HG02852 (cell line): ENCODE measurements at regions not wholly inside any gene's neighbourhood (a gene's known extent, or its start where the extent isn't known, plus 50 kb on each side); places are given as distances from the start of the nearest gene placed in this dataset.

Source experiments
- ATAC-seq: cut with Tn5 transposase; IDR thresholded peaks from one replicate; pipeline ENCODE4 v1.9.1; 2021; ENCODE audit warnings: mild to moderate bottlenecking, moderate library complexity; ENCODE audit not compliant: unreplicated experiment

DNA sequence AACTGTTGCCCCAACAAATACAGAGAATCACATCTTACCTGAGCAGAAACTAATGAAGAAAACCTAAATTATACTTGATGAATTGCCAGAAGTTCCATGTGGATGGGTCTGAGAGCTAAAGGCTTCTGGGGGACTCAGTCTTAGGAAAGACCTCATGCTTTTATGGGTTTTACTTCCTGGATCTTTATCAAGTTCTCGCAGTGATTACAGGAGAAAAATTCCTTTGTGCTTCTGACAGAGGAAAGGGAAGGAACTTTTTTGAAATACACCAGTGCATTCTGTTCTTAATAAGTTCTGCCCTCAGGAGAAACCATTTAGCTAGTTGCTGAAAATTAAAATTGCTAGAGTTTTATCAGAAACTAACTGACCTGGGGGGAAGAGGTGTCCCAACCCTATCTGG lies 203.9 kb upstream of the KITLG start:
- no peak for ATAC-seq

DNA sequence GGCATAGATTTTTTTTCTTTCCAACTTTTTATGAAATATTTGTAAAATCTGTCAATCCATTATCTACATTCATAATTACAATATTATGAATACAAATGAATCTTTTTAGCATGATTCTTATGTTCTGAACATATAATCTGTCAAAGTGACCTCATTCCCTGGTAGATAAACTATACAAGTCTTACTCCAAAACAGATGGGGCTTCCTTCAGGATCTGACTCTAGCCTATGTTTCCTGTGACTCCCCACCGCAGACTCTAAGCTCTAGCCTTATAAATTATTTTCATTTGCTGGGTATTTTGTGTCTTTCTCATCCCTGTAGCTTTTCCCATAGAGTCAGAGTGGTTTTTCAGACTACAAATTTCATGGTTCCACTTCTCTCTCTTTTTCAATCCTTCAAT lies 202.1 kb upstream of the KITLG start:
- no peak for ATAC-seq

DNA sequence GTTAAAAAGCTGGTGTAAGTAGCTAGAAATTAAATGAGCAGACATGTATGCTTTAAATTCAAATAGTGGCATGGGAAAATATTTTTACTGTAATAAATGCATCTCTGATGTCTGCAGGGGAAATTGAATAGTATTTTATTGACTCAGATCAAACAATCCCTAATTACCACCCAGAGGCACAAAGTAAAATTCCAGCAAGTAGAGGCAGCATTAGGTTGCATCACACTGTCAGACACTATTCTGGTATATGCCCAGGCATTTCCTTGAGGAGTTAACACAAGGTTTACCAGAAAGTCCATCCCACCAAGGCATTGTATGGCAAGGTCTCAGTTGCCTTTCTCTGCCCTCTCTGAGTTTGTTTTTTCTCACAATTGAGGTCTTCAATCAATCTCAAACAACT lies 201.6 kb upstream of the KITLG start:
- no peak for ATAC-seq

DNA sequence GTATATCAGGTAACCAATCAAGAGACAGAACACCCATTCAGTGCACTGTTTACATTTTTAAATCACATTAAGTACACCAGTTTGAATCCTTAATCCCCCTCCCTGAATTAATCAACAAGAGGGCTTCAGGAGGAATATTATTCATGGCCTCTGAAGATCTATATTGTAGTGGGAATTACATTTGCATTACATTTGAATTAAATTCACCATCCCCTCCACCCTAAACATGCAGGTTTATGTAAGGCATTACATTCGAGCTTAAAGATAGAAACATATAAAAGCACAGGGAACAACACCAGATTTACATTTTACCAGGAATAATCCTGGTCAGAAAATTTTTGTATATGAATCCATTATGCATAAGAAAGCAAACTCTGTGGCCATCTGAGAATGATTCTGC lies 197.8 kb upstream of the KITLG start:
- no peak for ATAC-seq

DNA sequence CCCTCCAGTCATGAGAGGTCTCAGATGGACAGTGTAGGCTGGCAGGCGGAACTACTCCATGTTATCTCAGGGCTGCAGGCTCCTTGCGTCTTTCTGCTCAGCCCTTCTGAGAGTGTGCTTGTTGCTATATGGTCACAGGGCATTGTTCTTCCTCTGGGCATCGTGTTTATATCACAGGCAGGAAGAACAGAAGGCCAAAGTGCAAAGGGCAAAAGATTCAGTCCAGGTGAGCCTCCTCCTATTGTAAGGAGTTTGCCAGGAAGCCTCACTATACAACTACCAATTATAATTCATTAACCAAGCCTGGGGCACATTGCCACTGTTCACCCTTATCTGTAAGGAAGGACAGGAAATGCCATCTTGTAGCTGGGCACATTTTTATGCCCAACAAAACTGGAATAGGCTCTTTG lies 195.5 kb upstream of the KITLG start:
- no peak for ATAC-seq

DNA sequence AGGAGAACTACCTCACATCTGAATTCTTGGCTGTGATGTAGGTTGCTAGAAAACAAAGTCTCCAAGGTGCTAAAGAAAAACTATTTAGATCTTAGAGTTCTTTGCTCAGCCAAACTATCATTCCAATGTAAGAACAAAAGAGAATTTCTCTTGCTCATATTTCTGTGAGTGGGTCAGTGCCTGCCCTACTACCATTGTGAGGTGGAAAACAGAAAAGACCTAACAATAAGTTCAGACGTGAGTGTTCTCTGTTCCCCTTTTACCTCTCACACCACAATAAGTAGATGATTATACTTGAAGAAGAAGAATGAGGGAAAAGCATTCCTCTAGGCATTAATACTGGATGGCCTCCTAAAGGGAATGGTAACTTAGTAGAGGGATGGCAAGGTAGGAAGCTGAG lies 187.4 kb upstream of the KITLG start:
- ATAC-seq = no peak

DNA sequence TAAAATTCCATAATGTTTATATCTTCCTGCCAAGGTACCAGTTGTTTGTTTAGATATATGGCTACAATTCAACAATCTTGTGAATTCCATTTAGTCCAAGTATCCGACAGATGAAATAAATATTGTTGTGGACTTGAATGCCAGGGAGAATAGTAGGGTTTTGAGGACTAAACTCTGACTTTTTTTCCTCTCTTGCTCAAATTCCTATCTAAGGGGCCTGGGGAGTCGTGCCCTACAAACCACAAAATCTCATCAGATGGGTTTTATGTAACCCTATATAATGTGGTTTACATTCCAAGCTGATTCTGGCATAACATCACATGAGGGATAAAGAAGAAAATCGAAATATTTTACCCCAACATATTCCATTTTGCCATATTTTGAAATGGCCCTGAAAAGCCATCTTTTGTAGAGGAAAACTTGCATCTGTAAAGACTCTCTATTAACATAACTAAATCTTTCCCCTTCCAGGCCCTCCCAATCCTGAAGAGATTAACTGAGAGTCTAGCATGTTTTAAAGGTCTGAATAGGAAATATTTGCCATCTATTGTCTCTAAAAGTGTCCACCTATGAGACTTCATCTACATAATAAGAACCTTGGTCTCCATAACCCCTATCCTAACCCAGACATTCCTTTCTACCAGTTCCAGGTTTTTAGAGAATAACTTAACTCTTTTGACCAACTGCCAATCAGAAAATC lies 184.7 kb upstream of the KITLG start:
- ATAC-seq = no peak

DNA sequence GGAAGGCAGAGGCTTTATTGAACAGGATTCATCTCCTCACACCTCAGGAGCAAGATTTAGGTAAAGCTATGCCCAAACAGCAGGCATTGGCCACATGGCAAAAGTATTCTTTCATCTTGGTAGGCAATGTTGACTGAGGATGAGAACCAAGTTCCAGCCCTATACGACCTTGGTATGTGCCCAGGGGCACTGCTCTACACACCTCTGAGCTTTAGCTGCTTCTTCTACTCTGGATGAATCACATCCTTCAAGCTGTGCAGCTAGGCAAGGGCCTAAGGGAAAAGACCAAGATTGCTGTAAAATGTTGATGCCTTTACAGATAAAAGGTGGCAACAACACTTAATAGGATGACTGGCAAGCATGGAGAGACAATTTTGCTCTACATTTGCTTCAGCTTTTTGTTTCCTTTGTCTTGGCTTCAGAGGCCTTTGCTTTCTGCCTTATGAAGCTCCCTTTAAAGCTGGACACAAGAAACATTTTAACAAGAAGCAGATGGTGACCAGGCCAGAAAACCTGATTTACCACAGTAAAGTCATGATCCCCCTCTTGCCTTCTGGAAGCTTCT lies 183.3 kb upstream of the KITLG start:
- ATAC-seq = no peak

DNA sequence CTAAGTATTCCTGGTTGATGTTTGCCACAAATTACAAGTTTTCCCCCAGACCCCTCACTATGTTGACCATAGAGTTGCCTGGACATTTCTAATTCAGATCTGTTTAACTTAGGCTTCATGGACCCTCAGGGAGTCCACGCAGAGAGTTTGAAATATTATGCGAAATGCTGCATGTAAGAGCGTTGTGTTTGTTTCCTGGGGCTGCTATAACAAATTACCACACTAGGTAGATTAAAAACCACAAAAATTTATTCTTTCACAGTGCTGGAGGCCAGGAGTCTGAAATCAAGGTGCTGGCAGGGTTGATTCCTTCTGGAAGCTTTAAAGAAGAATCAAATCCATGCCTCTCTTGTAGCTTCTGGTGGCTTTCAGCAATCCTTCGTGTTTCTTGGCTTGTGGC lies 177.9 kb upstream of the KITLG start:
- no peak for ATAC-seq

DNA sequence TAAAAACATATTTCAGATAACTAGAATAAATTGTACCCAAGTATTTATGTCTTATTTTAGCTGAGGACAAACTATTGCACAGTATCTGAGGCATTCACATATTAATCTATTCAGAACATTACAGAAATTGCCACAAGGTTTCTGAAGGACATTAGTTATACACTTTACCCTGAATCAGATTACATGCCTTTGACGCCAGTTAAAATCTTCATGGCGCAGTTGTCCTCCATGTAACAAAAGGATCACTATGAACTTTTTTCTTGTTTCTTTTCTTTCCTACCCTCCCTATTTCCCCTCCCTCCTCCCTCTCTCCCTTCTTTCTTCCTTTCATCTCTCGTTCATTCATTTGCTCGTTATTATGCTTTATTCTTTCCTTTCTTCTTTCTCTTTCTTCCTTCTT lies 176.6 kb upstream of the KITLG start:
- ATAC-seq = no peak

DNA sequence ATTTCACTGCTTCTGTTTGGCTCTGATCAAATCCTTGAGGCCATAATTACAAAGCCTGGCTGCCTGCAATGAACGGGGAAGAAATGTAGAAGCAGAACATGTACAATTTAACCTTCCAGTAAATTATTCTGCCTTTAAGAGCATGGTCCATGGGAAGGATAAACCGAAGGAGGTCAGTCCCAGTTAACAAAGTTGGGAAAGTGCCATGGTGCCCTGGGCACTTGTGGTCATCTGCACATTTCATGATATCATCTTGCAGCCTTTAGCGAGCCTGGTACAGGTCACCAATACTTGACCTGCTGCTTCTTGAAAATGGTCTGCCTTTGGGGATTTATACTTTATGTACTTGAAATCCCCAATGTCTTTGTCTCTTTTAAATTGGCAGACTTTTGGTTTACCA lies 175.9 kb upstream of the KITLG start:
- ATAC-seq = no peak

DNA sequence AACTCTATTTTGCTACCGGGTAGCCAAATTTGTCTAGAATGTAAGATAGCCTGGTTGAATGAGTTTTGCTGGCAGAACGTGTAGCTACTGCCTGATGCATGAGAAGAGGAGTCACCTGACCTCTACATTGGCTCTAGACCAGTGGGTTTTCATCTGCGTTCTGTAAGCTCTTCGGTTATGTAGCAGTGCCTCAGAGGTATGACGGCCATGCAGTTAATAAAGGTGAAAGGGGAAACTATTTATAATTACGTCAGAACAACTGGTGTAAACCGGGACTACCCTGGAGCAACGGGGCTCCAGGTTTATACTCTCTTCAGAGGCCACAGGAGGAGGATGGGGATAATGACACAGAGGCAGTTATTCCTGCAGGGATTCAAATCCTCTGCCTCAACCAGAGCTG lies 173.4 kb upstream of the KITLG start:
- no peak for ATAC-seq

DNA sequence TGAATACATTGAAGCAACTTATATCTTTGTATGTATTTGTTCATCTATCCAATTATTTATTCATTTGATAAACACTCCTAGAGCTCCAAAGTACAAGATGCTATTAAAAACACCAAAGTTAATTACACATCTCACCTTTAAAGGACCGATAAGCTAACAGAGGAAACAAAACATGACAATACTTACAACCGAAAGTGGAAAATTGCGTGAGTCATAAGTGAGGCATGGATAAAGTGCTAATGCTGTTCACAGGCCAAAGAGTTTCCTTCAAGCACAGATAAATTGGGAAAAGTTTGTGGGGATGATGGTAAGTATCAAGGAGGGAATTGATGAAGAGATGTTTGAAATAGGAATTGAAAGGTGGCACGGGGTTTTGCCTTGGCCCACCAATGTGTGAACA lies 172.8 kb upstream of the KITLG start:
- no peak for ATAC-seq

DNA sequence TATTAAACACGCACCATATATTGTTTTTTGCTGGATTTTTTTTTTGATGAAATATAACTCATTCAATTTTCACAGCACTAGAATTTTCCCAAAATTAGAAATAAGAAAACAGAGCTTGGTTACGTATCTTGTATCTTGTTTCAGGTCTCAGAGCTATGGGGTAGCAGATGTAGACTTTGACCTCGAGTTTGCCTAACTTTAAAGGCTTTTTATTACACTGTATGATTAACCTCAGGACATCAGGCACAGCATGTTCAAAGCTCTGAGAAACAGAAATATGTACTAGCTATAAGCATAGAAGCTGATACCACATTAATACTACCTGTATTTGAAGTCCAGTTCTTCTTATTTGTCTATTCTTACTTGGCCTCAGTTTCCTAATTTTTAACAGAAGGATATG lies 171.9 kb upstream of the KITLG start:
- no peak for ATAC-seq

DNA sequence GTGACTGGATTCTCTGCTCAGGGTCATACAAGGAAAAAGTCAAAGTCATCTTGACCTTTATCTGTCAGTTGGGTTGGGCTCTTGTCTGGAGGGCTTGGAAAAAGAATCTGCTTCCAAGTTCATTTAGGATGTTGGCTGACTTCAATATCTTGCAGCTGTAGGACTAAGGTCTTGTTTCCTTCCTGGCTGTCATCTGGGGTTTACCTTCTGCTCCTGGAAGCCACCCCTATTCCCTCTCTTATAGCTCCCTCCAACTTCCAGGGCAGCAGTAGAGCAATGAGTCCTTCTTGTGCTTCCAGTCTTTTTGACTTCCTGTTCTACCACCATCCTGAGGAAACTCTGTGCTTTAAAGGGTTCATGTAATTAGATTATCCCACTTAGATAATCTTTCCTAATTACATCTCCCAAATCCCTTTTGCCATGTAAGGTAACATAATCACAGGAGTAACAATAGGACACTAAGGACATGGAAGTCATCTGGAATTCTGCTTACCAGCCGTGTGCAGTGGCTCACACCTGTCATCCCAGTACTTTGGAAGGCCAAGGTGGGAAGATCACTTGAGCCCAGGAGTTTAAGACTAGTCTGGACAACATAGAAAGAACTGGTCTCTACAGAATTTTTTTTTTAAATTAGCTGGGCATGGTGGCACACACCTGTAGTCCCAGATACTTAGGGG lies 170.7 kb upstream of the KITLG start:
- no peak for ATAC-seq

DNA sequence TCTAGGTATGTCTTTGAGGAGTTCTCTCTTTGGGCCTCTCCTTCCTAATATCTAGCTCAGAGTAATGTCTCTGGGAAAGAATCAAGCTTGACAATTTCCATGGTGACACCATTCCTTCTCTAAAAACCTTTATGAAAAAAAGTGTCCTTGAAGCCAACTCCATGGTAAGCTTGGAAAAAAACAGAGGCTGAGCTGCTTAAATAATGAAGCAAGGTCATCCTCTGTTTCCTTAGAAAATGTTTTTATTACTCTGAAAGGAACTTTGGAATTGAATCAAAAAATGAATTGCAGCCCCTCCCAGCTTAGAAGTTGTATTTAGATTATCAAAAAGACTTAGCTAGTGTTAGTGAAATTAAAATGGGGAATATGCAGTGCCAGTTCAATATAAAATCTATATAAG lies 166.1 kb upstream of the KITLG start:
- ATAC-seq = no peak

DNA sequence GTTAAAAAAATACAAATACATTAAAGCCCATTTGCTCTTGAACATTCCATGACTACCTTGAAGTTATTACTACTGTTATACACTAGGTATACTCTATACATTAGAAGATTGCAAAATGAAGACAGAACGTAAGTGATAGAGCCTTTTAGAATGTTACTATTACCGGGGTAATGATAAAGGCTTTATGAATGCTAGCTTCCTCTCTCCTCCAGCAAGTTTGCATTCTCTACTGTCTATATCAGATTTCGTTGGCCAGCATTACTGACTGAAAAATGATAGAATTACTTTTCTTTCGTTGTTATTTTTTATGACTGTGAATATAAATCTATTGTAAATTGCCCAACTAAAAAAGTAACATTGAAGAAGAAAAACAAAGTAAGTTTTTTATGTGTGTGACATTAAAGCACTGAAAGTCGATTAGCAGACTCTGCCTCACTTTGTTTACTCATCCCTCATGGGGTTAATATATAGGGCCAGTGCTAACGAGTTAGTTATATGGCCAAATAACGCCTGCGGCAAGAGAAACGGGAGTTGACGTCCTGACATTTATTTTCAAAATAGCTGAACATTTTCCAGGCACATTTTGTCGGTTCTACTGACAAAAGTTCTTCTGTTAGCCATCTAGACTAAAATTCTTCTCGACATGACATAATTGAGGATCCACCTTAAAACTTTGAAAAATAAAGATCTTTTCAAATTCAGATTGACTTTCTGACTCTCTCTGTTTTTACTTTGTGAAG lies 163.8 kb upstream of the KITLG start:
- no peak for ATAC-seq

DNA sequence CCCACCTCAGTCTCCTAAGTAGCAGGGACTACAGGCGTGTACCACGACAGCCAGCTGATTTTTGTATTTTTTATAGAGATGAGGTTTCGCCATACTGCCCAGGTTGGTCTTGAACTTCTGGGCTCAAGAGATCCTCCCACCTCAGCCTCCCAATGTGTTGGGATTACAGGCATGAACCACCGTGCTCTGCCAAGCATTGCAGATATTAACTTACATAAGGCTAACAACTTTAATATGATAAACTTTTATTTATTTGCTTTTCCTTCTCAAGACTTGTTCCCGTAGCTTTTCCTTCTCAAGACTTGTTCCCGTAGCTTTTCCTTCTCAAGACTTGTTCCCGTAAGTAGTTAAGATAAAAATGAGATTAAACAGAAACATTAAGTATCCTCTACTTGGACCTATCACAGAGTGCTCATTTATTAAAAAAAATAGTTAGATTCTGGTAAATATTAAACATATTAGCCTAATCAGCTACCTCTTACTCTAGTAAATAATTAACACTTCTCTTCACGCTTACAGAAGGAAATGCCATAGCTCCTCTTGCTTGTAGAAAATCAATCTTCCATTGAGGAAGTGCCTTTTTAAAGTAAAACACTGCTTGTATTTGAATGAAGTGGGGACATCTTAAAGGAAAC lies 157.7 kb upstream of the KITLG start:
- no peak for ATAC-seq

DNA sequence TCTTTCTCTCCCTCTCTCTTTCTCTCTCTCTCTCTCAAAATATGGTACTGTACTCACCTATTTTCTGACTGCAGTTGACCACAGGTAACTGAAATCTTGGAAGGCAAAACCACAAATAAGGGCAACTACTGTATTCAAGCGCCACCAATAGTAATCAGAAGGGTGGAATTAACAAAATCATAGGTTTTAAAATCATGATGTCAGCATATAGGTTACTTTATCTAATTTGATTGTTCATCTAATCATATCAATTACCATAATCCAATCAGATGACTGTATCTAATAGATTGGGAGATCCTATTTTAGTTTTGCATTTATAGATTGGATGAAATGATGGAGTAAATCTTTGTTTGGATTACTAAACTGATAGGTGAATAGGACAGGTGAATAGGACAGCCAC lies 155.8 kb upstream of the KITLG start:
- ATAC-seq = no peak

DNA sequence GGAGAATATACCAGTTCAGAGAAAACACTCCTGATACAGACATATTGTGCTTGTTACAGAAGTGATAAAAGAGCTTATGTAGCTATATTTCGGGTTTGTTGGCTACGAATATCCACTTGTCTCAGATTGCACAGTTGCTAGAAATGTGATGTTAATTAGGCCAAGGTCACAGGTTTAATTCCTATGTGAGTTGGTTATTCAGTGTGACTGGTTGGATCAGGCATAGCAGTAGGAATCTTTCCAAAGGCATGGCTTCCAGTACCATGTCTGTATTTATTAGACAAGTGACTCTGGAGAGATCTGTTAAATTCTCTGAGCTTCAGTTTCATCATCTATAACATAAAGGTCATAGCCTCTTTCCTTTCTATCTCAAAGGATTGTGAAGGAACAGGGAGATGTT lies 152.7 kb upstream of the KITLG start:
- no peak for ATAC-seq

DNA sequence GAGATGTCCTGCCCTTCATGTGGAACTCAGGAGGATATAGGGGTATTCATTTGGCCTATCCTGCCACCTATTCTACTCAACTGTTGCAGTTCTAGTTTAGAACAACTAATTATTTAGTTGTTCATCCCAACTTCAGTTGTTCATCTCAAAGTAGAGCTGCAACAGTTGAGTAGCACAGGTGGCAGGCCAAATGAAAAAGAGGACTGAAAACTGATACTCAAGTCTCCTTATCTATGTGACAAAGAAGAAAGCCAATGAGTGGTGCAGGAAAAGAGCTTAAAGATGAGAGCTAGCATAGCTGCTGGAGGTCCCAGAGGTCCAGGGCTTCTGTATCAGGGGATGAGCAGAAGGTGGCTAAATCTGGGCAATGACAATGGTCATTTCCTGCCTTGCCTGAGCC lies 148.9 kb upstream of the KITLG start:
- no peak for ATAC-seq
